ENCODE measurements at regions not wholly inside any gene's neighbourhood (a gene's known extent, or its start where the extent isn't known, plus 50 kb on each side); places are given as distances from the start of the nearest gene placed in this dataset.
A peak's percentile ranks its signal among the peaks of the same experiment; 100 is the strongest.

GRCh38 chr15:95304151-95304946, 1026.2 kb upstream of the NR2F2 start:
- DNase-seq (ENCODE audit: low spot score): peak; percentile 84

GRCh38 chr15:95304947-95305400, 1025.5 kb upstream of the NR2F2 start:
- DNase-seq (ENCODE audit: low spot score): no peak

GRCh38 chr15:95307115-95307514, 1023.4 kb upstream of the NR2F2 start:
- no peak for DNase-seq (ENCODE audit: low spot score)

GRCh38 chr15:95319242-95319641, 1011.3 kb upstream of the NR2F2 start:
- no peak for DNase-seq (ENCODE audit: low spot score)

- no peak for DNase-seq (ENCODE audit: low spot score)
Observed at GRCh38 chr15:95323796-95324195, 1006.7 kb upstream of the NR2F2 start.

GRCh38 chr15:95324656-95325055, 1005.8 kb upstream of the NR2F2 start:
- DNase-seq (ENCODE audit: low spot score): no peak

- no peak for DNase-seq (ENCODE audit: low spot score)
Observed at GRCh38 chr15:95325763-95326404, 1004.6 kb upstream of the NR2F2 start.

- DNase-seq (ENCODE audit: low spot score): no peak
Observed at GRCh38 chr15:95326431-95327182, 1003.9 kb upstream of the NR2F2 start.

- no peak for DNase-seq (ENCODE audit: low spot score)
Observed at GRCh38 chr15:95327183-95327525, 1003.3 kb upstream of the NR2F2 start.

GRCh38 chr15:95327661-95328060, 1002.8 kb upstream of the NR2F2 start:
- DNase-seq (ENCODE audit: low spot score): no peak

GRCh38 chr15:95328559-95328958, 1001.9 kb upstream of the NR2F2 start:
- no peak for DNase-seq (ENCODE audit: low spot score)

GRCh38 chr15:95329362-95329761, 1001.1 kb upstream of the NR2F2 start:
- DNase-seq (ENCODE audit: low spot score): no peak

GRCh38 chr15:95341686-95342085, 988.8 kb upstream of the NR2F2 start:
- DNase-seq (ENCODE audit: low spot score): no peak

- no peak for DNase-seq (ENCODE audit: low spot score)
Observed at GRCh38 chr15:95345867-95346266, 984.6 kb upstream of the NR2F2 start.

- DNase-seq (ENCODE audit: low spot score): no peak
Observed at GRCh38 chr15:95346721-95347475, 983.6 kb upstream of the NR2F2 start.

GRCh38 chr15:95347837-95348236, 982.7 kb upstream of the NR2F2 start:
- no peak for DNase-seq (ENCODE audit: low spot score)

- no peak for DNase-seq (ENCODE audit: low spot score)
Observed at GRCh38 chr15:95350908-95351307, 979.6 kb upstream of the NR2F2 start.

- DNase-seq (ENCODE audit: low spot score): no peak
Observed at GRCh38 chr15:95352631-95353187, 977.8 kb upstream of the NR2F2 start.

- DNase-seq (ENCODE audit: low spot score): no peak
Observed at GRCh38 chr15:95353512-95353911, 977.0 kb upstream of the NR2F2 start.

- DNase-seq (ENCODE audit: low spot score): no peak
Observed at GRCh38 chr15:95359966-95360365, 970.5 kb upstream of the NR2F2 start.

GRCh38 chr15:95362306-95362705, 968.2 kb upstream of the NR2F2 start:
- DNase-seq (ENCODE audit: low spot score): no peak

- DNase-seq (ENCODE audit: low spot score): no peak
Observed at GRCh38 chr15:95363646-95364045, 966.9 kb upstream of the NR2F2 start.
